Activated naive CD4-positive, alpha-beta T cell treated with anti-CD3 and anti-CD28 coated beads, Interleukin-2, amount 10 ng/mL, durations not matched to agents 7 days and 5 days (primary cell): ENCODE measurements at regions not wholly inside any gene's neighbourhood (a gene's known extent, or its start where the extent isn't known, plus 50 kb on each side); places are given as distances from the start of the nearest gene placed in this dataset.

ENCODE experiments used
- CTCF ChIA-PET: fragments of 350-600 bp; sonication (Branson Sonifier 250); formaldehyde crosslinking; loops from one replicate; lab custom pipeline; 2021; ENCODE audit warnings: antibody characterized with exemption; lab: Charles Lee
- DNase-seq: peaks from one replicate; pipeline ENCODE4 v3.0.0-alpha.2; 2020
- H3K27ac Mint-ChIP-seq: one replicate; pipeline ENCODE4 v1.8.0; 2021; ENCODE audit warnings: mild to moderate bottlenecking, moderate library complexity, mixed read lengths
- H3K27me3 Mint-ChIP-seq: one replicate; pipeline ENCODE4 v1.8.0; 2021; ENCODE audit warnings: mild to moderate bottlenecking, mixed read lengths
- H3K36me3 Mint-ChIP-seq: one replicate; pipeline ENCODE4 v1.8.0; 2021; ENCODE audit warnings: mixed read lengths
- H3K4me1 Mint-ChIP-seq: one replicate; pipeline ENCODE4 v1.8.0; 2021; ENCODE audit warnings: mixed read lengths
- H3K4me3 Mint-ChIP-seq: one replicate; pipeline ENCODE4 v1.8.0; 2021; ENCODE audit warnings: mild to moderate bottlenecking, moderate library complexity, mixed read lengths
- H3K9me3 Mint-ChIP-seq: one replicate; pipeline ENCODE4 v1.8.0; 2021; ENCODE audit warnings: mixed read lengths

GRCh38 chr7:116447966-116448839 is 51.3 kb upstream of the CAV2 start:
- no peaks in the 10 kb centered on the region for H3K27me3 Mint-ChIP-seq

GRCh38 chr7:116449441-116449840 is 50.1 kb upstream of the CAV2 start:
- CTCF ChIA-PET, result interaction anchor here (0.6 kb wide), 1 partner anchor 658 kb away, joined by 3 read pairs; no protein-coding TSS in a partner anchor
- Mint-ChIP-seq H3K27ac (no peak overlapping the region), H3K36me3 (no peaks in the 10 kb centered on the region)

More at GRCh38 chr7:116447966-116448839, 51.3 kb upstream of the CAV2 start:
- DNase-seq, result no peak
- no peaks in the 10 kb centered on the region for H3K36me3 Mint-ChIP-seq
- H3K4me3 Mint-ChIP-seq, result no peak overlapping the region
- no peak overlapping the region for H3K27ac Mint-ChIP-seq
- CTCF ChIA-PET, result no interaction called here
- H3K4me1 Mint-ChIP-seq, result no peaks in the 10 kb centered on the region
- no peaks in the 10 kb centered on the region for H3K9me3 Mint-ChIP-seq

More at GRCh38 chr7:116449441-116449840, 50.1 kb upstream of the CAV2 start:
- H3K9me3 Mint-ChIP-seq, result no peaks in the 10 kb centered on the region
- DNase-seq, result no peak
- no peaks in the 10 kb centered on the region for H3K27me3 Mint-ChIP-seq
- no peak overlapping the region for H3K4me3 Mint-ChIP-seq
- H3K4me1 Mint-ChIP-seq, result no peaks in the 10 kb centered on the region
